Stimulated activated CD4-positive, alpha-beta T cell treated with anti-CD3 and anti-CD28 coated beads, Interleukin-4, amount 100 ng/mL, for 4 hours (primary cell): ENCODE measurements at regions not wholly inside any gene's neighbourhood (a gene's known extent, or its start where the extent isn't known, plus 50 kb on each side); places are given as distances from the start of the nearest gene placed in this dataset.

Experiments
- DNase-seq, 2 experiments: peaks; one replicate each; pipeline ENCODE4 v3.0.0-alpha.2; 2020

GRCh38 chr9:86679909-86680308 is 267.4 kb downstream of the GAS1 start:
- no peak for DNase-seq

- no peak for DNase-seq
Measured at GRCh38 chr9:86676396-86676795, 270.9 kb downstream of the GAS1 start.

GRCh38 chr9:86675805-86676204 is 271.5 kb downstream of the GAS1 start:
- DNase-seq = no peak

GRCh38 chr9:86674487-86674886 is 272.8 kb downstream of the GAS1 start:
- no peak for DNase-seq

GRCh38 chr9:86672966-86673365 is 274.3 kb downstream of the GAS1 start:
- DNase-seq = no peak

- DNase-seq = no peak
Measured at GRCh38 chr9:86672301-86672700, 275.0 kb downstream of the GAS1 start.

GRCh38 chr9:86671018-86671417 is 276.3 kb downstream of the GAS1 start:
- no peak for DNase-seq

- no peak for DNase-seq
Measured at GRCh38 chr9:86670536-86670935, 276.8 kb downstream of the GAS1 start.

- no peak for DNase-seq
Measured at GRCh38 chr9:86670076-86670475, 277.2 kb downstream of the GAS1 start.

- no peak for DNase-seq
Measured at GRCh38 chr9:86669422-86669821, 277.9 kb downstream of the GAS1 start.

GRCh38 chr9:86668488-86668887 is 278.8 kb downstream of the GAS1 start:
- DNase-seq = no peak

GRCh38 chr9:86667307-86667706 is 280.0 kb downstream of the GAS1 start:
- DNase-seq = no peak

GRCh38 chr9:86665416-86665815 is 281.9 kb downstream of the GAS1 start:
- no peak for DNase-seq

- no peak for DNase-seq
Measured at GRCh38 chr9:86664603-86665002, 282.7 kb downstream of the GAS1 start.

- DNase-seq = no peak
Measured at GRCh38 chr9:86663905-86664304, 283.4 kb downstream of the GAS1 start.

- DNase-seq = no peak
Measured at GRCh38 chr9:86662890-86663468, 284.3 kb downstream of the GAS1 start.

GRCh38 chr9:86660146-86660943 is 287.0 kb downstream of the GAS1 start:
- no peak for DNase-seq

GRCh38 chr9:86659413-86660046 is 287.8 kb downstream of the GAS1 start:
- DNase-seq = no peak

GRCh38 chr9:86655147-86655546 is 292.2 kb downstream of the GAS1 start:
- DNase-seq = no peak

GRCh38 chr9:86653466-86653865 is 293.8 kb downstream of the GAS1 start:
- no peak for DNase-seq

- no peak for DNase-seq
Measured at GRCh38 chr9:86652736-86653135, 294.6 kb downstream of the GAS1 start.

GRCh38 chr9:86649913-86650312 is 295.7 kb upstream of the TUT7 start:
- DNase-seq = no peak

- no peak for DNase-seq
Measured at GRCh38 chr9:86648828-86649170, 294.6 kb upstream of the TUT7 start.

- no peak for DNase-seq
Measured at GRCh38 chr9:86648156-86648827, 294.1 kb upstream of the TUT7 start.
